ENCODE measurements at regions not wholly inside any gene's neighbourhood (a gene's known extent, or its start where the extent isn't known, plus 50 kb on each side); places are given as distances from the start of the nearest gene placed in this dataset.
A peak's percentile ranks its signal among the peaks of the same experiment; 100 is the strongest.
"Not testable (repeated sequence)": the region's sequence is repeated elsewhere in the genome, so short reads cannot be mapped to it uniquely, and the experiment has no call there.

DNA sequence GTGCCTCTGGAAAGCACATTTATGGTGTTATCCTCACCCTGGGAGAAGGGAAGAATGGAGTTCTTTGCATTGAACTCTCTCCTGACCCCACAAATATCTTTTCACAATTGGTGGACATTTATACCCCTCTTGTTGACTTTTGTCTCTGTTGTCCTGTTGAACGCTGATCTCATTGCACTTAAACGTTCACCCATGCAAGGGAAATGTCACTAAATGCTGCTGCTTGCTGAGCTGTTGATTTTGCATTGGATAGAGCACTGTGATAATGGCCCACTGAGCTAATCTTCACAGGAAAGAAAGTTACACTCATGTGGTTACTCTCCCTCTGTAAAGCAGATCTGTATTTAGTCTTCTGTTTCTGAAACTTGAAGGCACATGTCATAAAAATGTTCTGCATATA lies 133.4 kb downstream of the FZD1 start:
- TF ChIP-seq, protein P1, sequence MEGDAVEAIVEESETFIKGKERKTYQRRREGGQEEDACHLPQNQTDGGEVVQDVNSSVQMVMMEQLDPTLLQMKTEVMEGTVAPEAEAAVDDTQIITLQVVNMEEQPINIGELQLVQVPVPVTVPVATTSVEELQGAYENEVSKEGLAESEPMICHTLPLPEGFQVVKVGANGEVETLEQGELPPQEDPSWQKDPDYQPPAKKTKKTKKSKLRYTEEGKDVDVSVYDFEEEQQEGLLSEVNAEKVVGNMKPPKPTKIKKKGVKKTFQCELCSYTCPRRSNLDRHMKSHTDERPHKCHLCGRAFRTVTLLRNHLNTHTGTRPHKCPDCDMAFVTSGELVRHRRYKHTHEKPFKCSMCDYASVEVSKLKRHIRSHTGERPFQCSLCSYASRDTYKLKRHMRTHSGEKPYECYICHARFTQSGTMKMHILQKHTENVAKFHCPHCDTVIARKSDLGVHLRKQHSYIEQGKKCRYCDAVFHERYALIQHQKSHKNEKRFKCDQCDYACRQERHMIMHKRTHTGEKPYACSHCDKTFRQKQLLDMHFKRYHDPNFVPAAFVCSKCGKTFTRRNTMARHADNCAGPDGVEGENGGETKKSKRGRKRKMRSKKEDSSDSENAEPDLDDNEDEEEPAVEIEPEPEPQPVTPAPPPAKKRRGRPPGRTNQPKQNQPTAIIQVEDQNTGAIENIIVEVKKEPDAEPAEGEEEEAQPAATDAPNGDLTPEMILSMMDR (IDR thresholded peaks at IDR 0.05): no peak
- 23 to 28% methylated on average over 2 of the region's 2 CpGs for WGBS, 2 donors
- Histone ChIP-seq H3K27ac (no peak overlapping the region), H3K4me3 (no peak overlapping the region), H3K4me1 (no peaks in the 10 kb centered on the region), H3K36me3 (no peaks in the 10 kb centered on the region), H3K27me3 (no peaks in the 10 kb centered on the region), H3K9me3 (no peaks in the 10 kb centered on the region)
- DNase-seq (no peak), ATAC-seq (peak in 3 of 4 donors; percentile 25 to 88 (median 68)), FAIRE-seq (no peak)
- intact Hi-C loops (cut with DNase I): no loop called here

DNA sequence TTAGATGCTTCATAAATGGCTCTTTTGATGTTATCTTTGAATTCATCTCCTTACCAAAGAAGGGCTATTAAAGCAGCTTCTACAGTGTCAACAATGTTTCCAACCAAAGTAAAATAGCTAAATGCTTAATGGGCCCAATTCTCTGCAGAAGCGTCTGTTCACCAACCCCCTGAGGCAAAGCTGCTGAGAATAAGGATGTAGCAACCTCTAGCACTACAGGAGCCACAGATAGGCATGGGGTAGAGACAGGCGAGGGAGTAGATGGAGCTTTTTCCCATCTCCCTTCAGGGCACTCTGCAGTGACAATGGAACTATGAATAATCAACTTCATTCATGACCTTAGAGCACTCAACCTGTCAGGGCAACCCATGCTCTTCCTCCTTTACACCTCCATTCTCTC lies 134.1 kb downstream of the FZD1 start:
- intact Hi-C loops (cut with DNase I): no loop called here
- Histone ChIP-seq H3K4me3 (no peak overlapping the region), H3K4me1 (no peaks in the 10 kb centered on the region), H3K27me3 (no peaks in the 10 kb centered on the region), H3K27ac (no peak overlapping the region), H3K36me3 (no peaks in the 10 kb centered on the region), H3K9me3 (no peaks in the 10 kb centered on the region)
- 52 to 53% methylated on average over 2 of the region's 2 CpGs for WGBS, 2 donors
- FAIRE-seq (no peak), ATAC-seq (peak in 2 of 4 donors; percentile 17 to 77), DNase-seq (no peak)
- TF ChIP-seq, protein P1 (IDR thresholded peaks at IDR 0.05): no peak

DNA sequence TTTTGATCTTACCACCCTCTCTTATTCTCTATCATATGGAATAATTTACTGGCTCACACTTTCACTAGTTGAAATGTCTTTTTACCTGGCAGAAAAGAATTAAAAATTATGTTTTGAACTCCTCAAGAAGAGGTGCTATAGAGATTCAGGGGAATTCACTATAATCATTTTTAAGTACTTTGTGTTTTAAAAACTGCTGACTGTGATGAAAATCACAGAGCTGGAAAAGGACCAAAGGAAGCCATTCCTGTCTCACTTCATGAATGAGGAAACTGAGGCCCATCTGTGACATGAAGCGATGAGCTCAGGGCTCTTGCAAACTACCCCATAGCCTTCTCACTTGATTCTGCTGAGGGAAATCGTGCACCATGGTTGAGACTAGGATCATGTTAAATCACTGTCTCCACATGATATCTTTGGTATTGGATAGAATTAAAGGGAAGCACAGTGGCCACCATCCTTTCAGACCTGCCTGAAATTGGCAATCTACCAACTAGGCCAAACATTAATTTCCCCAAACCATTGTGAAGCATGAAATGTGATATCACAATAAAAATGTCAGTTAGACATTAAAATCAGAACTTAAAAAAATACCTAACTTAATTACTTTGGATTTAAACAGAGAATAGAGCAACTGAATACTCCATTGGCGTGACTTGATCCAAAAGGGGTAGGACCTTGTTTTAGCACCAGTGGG lies 141.0 kb downstream of the FZD1 start:
- DNase-seq (no peak), ATAC-seq (peak in 3 of 4 donors; percentile 31 to 70 (median 38)), FAIRE-seq (no peak)
- WGBS, 2 donors: 70 to 76% methylated on average over 3 of the region's 3 CpGs
- TF ChIP-seq, protein P1 (IDR thresholded peaks at IDR 0.05): no peak
- no peaks in the 10 kb centered on the region for H3K9me3 ChIP-seq
- H3K27me3 ChIP-seq: no peaks in the 10 kb centered on the region
- H3K36me3 ChIP-seq: no peaks in the 10 kb centered on the region
- intact Hi-C loops (cut with DNase I): no loop called here
- H3K4me1 ChIP-seq: no peaks in the 10 kb centered on the region
- H3K4me3 ChIP-seq: no peak overlapping the region
- H3K27ac ChIP-seq: peak overlapping the region in 1 of 4 donors; percentile 0

DNA sequence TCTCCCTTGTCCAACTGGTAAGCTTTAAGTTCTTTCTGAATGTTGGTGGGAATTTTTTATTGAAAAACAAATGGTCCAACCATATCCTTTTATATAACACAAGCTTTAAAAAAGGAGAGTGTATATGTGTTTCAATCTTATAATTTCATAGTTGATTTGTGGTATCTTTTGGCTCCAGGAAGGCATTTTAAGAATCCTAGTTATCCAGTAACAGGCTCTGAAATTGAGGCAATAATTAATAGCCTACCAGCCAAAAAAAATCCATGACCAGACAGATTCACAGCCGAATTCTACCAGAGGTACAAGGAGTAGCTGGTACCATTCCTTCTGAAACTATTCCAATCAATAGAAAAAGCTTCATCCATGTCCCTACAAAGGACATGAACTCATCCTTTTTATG lies 141.6 kb downstream of the FZD1 start:
- FAIRE-seq; DNase-seq; H3K27me3 ChIP-seq; H3K4me3 ChIP-seq; H3K9me3 ChIP-seq; H3K36me3 ChIP-seq; intact Hi-C loops (cut with DNase I); H3K4me1 ChIP-seq: not testable (repeated sequence)
- peak overlapping the region in 1 of 4 donors; percentile 0 for H3K27ac ChIP-seq
- peak in 3 of 4 donors; percentile 11 to 51 (median 35) for ATAC-seq
- 32 to 49% methylated on average over 1 of the region's 1 CpG for WGBS, 2 donors

DNA sequence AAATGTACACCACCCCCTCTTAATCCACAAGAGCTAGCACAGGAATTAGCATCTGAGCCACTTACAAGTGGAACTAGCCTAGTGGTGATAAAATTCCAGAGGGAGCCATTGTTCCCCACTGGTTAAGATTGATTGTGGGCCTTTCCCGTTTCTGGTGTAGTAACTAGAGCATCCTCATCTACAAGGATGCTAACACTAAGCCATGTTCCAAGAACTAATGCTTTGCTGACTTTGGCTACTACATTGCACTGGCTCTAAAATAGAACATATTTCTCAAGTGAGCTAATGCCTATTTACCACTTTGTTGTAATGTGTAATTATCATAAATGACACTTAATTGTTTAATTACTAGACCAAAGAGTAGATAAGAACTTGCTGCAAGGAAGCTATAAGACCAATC lies 143.7 kb downstream of the FZD1 start:
- TF ChIP-seq, protein P1 (IDR thresholded peaks at IDR 0.05): no peak
- H3K9me3 ChIP-seq: no peaks in the 10 kb centered on the region
- no peak for FAIRE-seq
- no peak overlapping the region for H3K4me3 ChIP-seq
- ATAC-seq: no peak
- DNase-seq: no peak
- no peaks in the 10 kb centered on the region for H3K4me1 ChIP-seq
- H3K27ac ChIP-seq: no peak overlapping the region
- no peaks in the 10 kb centered on the region for H3K27me3 ChIP-seq
- intact Hi-C loops (cut with DNase I): no loop called here
- 29 to 36% methylated on average over 1 of the region's 1 CpG for WGBS, 2 donors
- no peaks in the 10 kb centered on the region for H3K36me3 ChIP-seq
